ENCODE measurements at regions not wholly inside any gene's neighbourhood (a gene's known extent, or its start where the extent isn't known, plus 50 kb on each side); places are given as distances from the start of the nearest gene placed in this dataset.

DNA sequence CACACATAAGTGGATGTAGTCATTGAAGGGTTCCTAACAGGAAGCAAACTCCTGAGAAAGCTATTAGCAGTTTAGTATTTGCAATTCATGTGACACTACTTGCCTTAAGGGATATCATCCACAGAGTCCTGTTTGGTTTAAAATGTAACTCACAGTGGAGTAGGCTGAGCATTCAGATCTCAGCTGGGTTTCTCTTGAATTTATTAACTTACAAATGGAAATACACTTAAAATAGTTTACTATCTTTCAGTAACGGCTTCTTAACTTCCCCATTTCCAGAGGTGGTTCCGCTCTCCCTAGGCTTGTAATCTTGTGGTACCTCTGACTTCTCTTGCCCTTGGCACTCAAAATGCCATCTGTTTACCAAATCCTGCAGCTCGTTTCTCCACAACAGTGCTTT, 660.7 kb upstream of the ADAMTS16 start:
- TF ChIP-seq, protein P1, sequence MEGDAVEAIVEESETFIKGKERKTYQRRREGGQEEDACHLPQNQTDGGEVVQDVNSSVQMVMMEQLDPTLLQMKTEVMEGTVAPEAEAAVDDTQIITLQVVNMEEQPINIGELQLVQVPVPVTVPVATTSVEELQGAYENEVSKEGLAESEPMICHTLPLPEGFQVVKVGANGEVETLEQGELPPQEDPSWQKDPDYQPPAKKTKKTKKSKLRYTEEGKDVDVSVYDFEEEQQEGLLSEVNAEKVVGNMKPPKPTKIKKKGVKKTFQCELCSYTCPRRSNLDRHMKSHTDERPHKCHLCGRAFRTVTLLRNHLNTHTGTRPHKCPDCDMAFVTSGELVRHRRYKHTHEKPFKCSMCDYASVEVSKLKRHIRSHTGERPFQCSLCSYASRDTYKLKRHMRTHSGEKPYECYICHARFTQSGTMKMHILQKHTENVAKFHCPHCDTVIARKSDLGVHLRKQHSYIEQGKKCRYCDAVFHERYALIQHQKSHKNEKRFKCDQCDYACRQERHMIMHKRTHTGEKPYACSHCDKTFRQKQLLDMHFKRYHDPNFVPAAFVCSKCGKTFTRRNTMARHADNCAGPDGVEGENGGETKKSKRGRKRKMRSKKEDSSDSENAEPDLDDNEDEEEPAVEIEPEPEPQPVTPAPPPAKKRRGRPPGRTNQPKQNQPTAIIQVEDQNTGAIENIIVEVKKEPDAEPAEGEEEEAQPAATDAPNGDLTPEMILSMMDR (IDR thresholded peaks at IDR 0.05; ENCODE audit: unreplicated experiment): no peak
- Mint-ChIP-seq H3K4me1 (ENCODE audit: low read depth, unreplicated experiment) (no peaks in the 10 kb centered on the region), H3K9me3 (ENCODE audit: low read depth, unreplicated experiment) (peaks cover 13% of the 10 kb centered on the region), H3K27ac (ENCODE audit: unreplicated experiment) (no peak overlapping the region), H3K36me3 (ENCODE audit: insufficient read depth, unreplicated experiment) (no peaks in the 10 kb centered on the region), H3K4me3 (ENCODE audit: low read depth, unreplicated experiment) (no peak overlapping the region), H3K27me3 (ENCODE audit: unreplicated experiment) (no peaks in the 10 kb centered on the region)
- CTCF ChIA-PET: no interaction called here
- no peak for DNase-seq
- BruUV-seq (replicated peaks): no TSS peak
- intact Hi-C loops (cut with micrococcal nuclease; ENCODE audit: unreplicated experiment): no loop called here

DNA sequence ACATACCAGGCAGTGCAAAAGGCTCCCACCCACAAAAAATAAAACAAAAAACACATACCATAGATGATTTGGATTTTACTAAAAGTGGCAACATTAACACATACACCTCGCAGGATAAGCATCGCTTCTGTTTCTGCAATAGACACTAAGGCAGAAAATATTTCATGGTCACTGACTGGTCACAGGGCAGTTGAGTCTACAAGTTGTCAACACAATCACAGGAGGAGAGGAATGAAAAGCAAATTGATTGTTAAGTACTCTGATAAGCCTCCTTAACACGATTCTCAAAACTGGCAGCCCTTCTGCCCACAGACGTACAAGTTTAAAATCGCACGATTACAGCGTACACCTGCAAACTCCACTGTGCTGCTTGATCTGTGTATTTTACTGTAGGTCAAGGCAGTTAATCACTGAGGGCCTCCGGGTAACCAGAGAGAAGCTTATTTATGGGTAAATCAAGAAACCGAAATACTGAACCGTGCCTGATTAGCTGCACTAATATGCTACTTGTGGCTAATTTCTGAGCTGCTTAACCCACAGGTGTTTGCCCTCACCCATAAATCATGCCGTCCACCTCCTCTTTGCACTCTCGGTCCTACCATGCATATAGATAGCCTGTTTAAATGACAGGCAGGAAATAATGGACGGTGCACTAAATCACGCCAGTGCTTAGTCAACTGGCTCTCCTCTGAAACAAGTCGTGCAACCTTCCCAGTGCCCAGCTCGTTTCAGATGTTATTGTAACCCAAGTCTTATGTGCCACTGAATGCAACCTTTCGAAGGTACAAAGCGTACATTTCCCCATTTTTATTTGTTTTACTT, 659.4 kb upstream of the ADAMTS16 start:
- TF ChIP-seq, protein P1 (IDR thresholded peaks at IDR 0.05; ENCODE audit: unreplicated experiment): no peak
- no peaks in the 10 kb centered on the region for H3K27me3 Mint-ChIP-seq (ENCODE audit: unreplicated experiment)
- no peaks in the 10 kb centered on the region for H3K36me3 Mint-ChIP-seq (ENCODE audit: insufficient read depth, unreplicated experiment)
- H3K4me1 Mint-ChIP-seq (ENCODE audit: low read depth, unreplicated experiment): no peaks in the 10 kb centered on the region
- H3K27ac Mint-ChIP-seq (ENCODE audit: unreplicated experiment): no peak overlapping the region
- intact Hi-C loops (cut with micrococcal nuclease; ENCODE audit: unreplicated experiment): no loop called here
- CTCF ChIA-PET: no interaction called here
- peaks cover 12% of the 10 kb centered on the region for H3K9me3 Mint-ChIP-seq (ENCODE audit: low read depth, unreplicated experiment)
- no peak overlapping the region for H3K4me3 Mint-ChIP-seq (ENCODE audit: low read depth, unreplicated experiment)
- no peak for DNase-seq
- no TSS peak for BruUV-seq (replicated peaks)

DNA sequence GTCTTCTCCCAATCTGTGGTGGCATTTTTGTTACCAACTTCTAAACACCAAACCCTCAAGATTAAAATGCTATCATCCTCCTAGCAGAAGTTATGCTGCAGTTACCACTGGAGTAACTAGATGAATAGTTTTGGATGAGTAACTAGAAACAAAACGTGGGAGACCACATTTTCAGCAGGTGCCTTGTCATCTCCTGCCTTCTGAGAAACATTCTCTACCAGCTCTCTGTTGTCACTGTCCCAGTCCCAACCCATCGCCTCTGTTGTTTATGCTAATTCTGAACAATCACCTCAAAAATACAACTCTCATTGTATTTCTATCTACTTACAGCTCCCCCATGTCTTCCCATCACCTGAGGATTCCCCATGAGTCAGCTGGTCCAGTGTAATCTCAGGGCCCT, 652.5 kb upstream of the ADAMTS16 start:
- intact Hi-C loops (cut with micrococcal nuclease; ENCODE audit: unreplicated experiment): no loop called here
- no peak overlapping the region for H3K27ac Mint-ChIP-seq (ENCODE audit: unreplicated experiment)
- no TSS peak for BruUV-seq (replicated peaks)
- CTCF ChIA-PET: no interaction called here
- H3K36me3 Mint-ChIP-seq (ENCODE audit: insufficient read depth, unreplicated experiment): no peaks in the 10 kb centered on the region
- H3K27me3 Mint-ChIP-seq (ENCODE audit: unreplicated experiment): no peaks in the 10 kb centered on the region
- no peaks in the 10 kb centered on the region for H3K4me1 Mint-ChIP-seq (ENCODE audit: low read depth, unreplicated experiment)
- H3K4me3 Mint-ChIP-seq (ENCODE audit: low read depth, unreplicated experiment): no peak overlapping the region
- H3K9me3 Mint-ChIP-seq (ENCODE audit: low read depth, unreplicated experiment): peaks cover 10% of the 10 kb centered on the region
- DNase-seq: no peak
- TF ChIP-seq, protein P1 (IDR thresholded peaks at IDR 0.05; ENCODE audit: unreplicated experiment): no peak

DNA sequence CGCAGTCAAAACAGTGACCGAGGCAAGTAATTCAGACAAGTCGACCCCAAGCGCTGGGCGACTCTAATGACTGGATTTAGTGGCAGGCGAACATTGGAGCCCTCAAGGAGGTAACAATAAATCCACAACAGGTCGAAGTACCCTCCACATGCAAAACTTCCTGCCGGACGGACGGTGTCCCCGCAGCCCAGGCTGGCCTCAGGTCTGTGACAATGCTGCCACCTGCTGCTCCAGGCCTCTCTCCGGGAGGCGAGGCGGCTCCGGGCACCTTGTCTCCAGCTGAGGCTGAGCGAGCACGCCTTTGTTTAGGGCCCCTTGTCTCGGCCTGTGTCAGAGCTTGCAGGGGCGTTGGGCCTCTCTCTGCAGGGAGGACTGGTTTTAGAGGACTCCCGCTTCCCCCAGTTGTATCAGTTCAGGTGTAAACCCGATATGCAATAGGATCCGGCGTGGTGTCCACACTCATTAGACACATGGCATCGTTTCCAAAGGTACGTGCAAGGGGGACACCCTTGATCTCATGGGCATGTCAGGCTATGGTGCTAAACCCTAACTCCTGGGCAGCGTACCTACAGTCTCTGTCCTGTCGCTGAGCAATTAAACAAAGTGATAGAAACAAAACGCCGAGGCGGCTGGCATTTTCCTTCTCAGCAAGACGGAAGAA, 628.0 kb upstream of the ADAMTS16 start:
- H3K4me1 Mint-ChIP-seq (ENCODE audit: low read depth, unreplicated experiment): no peaks in the 10 kb centered on the region
- BruUV-seq (replicated peaks): no TSS peak
- H3K9me3 Mint-ChIP-seq (ENCODE audit: low read depth, unreplicated experiment): peaks cover 26% of the 10 kb centered on the region
- no peaks in the 10 kb centered on the region for H3K27me3 Mint-ChIP-seq (ENCODE audit: unreplicated experiment)
- intact Hi-C loops (cut with micrococcal nuclease; ENCODE audit: unreplicated experiment): no loop called here
- CTCF ChIA-PET: no interaction called here
- no peak overlapping the region for H3K27ac Mint-ChIP-seq (ENCODE audit: unreplicated experiment)
- no peak overlapping the region for H3K4me3 Mint-ChIP-seq (ENCODE audit: low read depth, unreplicated experiment)
- no peak for DNase-seq
- TF ChIP-seq, protein P1 (IDR thresholded peaks at IDR 0.05; ENCODE audit: unreplicated experiment): no peak
- no peaks in the 10 kb centered on the region for H3K36me3 Mint-ChIP-seq (ENCODE audit: insufficient read depth, unreplicated experiment)
